ENCODE measurements at regions not wholly inside any gene's neighbourhood (a gene's known extent, or its start where the extent isn't known, plus 50 kb on each side); places are given as distances from the start of the nearest gene placed in this dataset.

DNA sequence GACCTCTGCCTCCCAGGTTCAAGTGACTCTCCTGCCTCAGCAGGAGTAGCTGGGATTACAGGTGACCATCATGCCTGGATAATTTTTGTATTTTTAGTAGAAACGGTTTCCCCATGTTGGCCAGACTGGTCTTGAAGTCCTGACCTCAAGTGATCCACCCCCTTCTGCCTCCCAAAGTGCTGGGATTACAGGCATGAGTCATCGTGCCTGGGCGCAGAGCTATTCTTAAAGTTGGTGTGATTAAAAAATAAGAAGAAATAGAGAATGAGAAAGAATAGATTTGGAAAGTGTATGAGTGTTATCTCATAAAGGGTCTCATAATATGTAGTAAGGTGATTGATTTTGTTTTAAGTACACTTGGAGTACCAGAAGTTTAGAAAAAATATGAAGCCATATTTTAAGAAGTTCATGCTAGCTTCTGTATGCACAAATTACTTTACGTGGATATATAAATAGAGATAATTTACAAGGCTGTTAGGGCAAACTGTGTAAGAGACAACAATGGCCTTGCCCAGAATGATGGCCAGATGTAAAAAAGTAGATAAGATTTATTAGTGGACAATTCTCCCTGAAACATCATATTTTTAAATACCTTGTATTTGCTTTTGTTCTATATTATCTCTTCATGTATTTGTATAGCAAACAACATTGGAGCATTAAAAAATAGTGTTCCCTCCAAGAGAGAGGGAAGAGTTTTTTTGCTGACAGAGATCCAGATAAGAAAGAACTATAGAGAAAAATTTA is 1108.5 kb downstream of the SLC16A7 start:
- Mint-ChIP-seq H3K27me3 (ENCODE audit: low read depth, poor library complexity) (peaks cover 5% of the 10 kb centered on the region), H3K4me3 (no peak overlapping the region), H3K4me1 (no peaks in the 10 kb centered on the region), H3K27ac (no peak overlapping the region), H3K36me3 (ENCODE audit: low read depth) (no peaks in the 10 kb centered on the region), H3K9me3 (peaks cover 16% of the 10 kb centered on the region)
- no peak for DNase-seq
- TF ChIP-seq, protein P1, sequence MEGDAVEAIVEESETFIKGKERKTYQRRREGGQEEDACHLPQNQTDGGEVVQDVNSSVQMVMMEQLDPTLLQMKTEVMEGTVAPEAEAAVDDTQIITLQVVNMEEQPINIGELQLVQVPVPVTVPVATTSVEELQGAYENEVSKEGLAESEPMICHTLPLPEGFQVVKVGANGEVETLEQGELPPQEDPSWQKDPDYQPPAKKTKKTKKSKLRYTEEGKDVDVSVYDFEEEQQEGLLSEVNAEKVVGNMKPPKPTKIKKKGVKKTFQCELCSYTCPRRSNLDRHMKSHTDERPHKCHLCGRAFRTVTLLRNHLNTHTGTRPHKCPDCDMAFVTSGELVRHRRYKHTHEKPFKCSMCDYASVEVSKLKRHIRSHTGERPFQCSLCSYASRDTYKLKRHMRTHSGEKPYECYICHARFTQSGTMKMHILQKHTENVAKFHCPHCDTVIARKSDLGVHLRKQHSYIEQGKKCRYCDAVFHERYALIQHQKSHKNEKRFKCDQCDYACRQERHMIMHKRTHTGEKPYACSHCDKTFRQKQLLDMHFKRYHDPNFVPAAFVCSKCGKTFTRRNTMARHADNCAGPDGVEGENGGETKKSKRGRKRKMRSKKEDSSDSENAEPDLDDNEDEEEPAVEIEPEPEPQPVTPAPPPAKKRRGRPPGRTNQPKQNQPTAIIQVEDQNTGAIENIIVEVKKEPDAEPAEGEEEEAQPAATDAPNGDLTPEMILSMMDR (IDR thresholded peaks at IDR 0.05), result no peak

DNA sequence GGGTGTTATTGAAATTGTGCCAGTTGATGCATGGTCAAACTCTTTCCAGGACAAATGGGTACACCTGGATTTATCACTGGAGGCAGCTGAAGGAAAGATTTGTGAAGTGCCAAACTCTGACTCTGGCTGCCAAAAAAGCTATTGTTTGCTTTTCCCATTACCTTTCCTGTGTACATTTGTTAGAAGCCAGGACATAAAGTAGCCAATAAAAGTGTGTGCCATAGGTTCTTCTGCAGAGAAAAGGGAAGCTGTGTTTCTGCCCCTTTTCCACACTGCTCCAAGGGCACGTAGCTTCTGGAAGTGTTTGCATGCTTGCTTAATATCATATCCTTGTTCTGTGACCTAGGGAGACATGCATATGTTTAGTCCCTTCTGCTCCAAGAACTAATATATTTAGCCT is 1114.4 kb downstream of the SLC16A7 start:
- TF ChIP-seq, protein P1 (IDR thresholded peaks at IDR 0.05), result no peak
- Mint-ChIP-seq H3K4me3 (no peak overlapping the region), H3K27ac (no peak overlapping the region), H3K27me3 (ENCODE audit: low read depth, poor library complexity) (no peaks in the 10 kb centered on the region), H3K36me3 (ENCODE audit: low read depth) (no peaks in the 10 kb centered on the region), H3K9me3 (peaks cover 16% of the 10 kb centered on the region), H3K4me1 (no peaks in the 10 kb centered on the region)
- no peak for DNase-seq

DNA sequence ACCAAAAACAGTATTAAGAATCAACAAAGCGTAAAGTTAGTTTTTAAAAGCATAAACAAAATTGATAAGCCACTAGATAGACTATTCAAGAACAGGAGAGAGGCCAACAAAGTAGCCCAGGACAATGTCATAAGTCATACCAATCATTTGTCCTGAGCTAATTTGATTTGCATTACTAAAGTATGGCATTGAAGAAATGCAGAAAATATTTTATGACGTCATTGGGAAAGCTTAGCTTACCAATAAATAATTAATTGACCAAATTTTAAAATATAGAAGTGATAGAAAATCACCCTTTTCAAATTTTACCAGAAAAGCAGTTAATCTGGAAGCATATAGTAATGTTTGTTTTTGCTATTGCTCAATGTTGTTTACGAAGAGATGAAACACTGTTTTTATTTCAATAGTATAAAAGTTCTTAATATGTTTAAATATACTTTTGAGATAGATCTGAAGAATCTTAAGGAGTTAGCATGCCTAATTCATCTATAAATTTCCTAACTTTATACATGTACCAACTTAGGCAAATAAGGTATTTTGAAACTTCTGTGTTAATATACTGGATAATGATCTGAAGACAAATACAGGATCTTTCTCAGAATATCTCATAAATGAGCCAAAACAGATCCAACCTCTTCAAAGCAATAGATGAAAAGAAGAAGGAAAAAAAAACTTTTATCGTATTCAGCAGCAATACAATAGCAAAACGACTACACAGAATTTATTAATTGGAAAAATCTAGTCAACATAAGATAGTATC is 1118.5 kb downstream of the SLC16A7 start:
- H3K9me3 Mint-ChIP-seq, result no peaks in the 10 kb centered on the region
- no peaks in the 10 kb centered on the region for H3K36me3 Mint-ChIP-seq (ENCODE audit: low read depth)
- no peak for DNase-seq
- H3K4me3 Mint-ChIP-seq, result no peak overlapping the region
- H3K4me1 Mint-ChIP-seq, result no peaks in the 10 kb centered on the region
- no peak overlapping the region for H3K27ac Mint-ChIP-seq
- TF ChIP-seq, protein P1 (IDR thresholded peaks at IDR 0.05), result no peak
- no peaks in the 10 kb centered on the region for H3K27me3 Mint-ChIP-seq (ENCODE audit: low read depth, poor library complexity)

DNA sequence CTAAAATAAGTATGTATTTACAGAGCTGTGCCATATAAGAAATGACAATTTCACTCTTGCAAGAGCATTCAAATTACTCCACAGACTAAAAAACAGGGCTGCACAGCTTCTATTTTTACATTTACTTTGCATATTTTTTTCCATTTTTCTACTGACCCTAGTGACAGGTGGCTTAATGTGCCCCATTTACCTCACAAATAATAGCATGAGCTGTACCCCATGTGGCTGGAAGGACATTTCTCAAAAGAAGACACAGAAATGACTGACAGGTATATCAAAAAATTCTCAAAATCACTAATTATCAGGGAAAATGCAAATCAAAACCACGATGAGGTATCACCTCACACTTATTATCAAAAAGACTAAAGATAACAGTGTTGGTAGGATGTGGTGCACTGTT is 1128.6 kb downstream of the SLC16A7 start:
- Mint-ChIP-seq H3K36me3 (ENCODE audit: low read depth) (no peaks in the 10 kb centered on the region), H3K4me3 (no peak overlapping the region), H3K27ac (no peak overlapping the region), H3K27me3 (ENCODE audit: low read depth, poor library complexity) (no peaks in the 10 kb centered on the region), H3K9me3 (no peaks in the 10 kb centered on the region), H3K4me1 (no peaks in the 10 kb centered on the region)
- TF ChIP-seq, protein P1 (IDR thresholded peaks at IDR 0.05), result no peak
- no peak for DNase-seq

GRCh38 chr12:60724984-60725383 is 1129.2 kb downstream of the SLC16A7 start:
- no peak for DNase-seq
- no peaks in the 10 kb centered on the region for H3K9me3 Mint-ChIP-seq
- no peaks in the 10 kb centered on the region for H3K4me1 Mint-ChIP-seq
- no peaks in the 10 kb centered on the region for H3K27me3 Mint-ChIP-seq (ENCODE audit: low read depth, poor library complexity)
- no peak overlapping the region for H3K4me3 Mint-ChIP-seq
- TF ChIP-seq, protein P1 (IDR thresholded peaks at IDR 0.05), result no peak
- no peaks in the 10 kb centered on the region for H3K36me3 Mint-ChIP-seq (ENCODE audit: low read depth)
- no peak overlapping the region for H3K27ac Mint-ChIP-seq

Measured in nephron progenitor cell (in vitro differentiated cells).